ENCODE measurements at regions not wholly inside any gene's neighbourhood (a gene's known extent, or its start where the extent isn't known, plus 50 kb on each side); places are given as distances from the start of the nearest gene placed in this dataset.

GRCh38 chr13:90502762-90503161 lies 844.7 kb upstream of the MIR17HG start:
- TF ChIP-seq TAF1 (IDR thresholded peaks at IDR 0.05; ENCODE audit: borderline replicate concordance, low read depth, low read length) (no peak), POLR2A (IDR thresholded peaks at IDR 0.05; ENCODE audit: low read depth, low read length) (no peak), POLR2AphosphoS5 (IDR thresholded peaks at IDR 0.05; ENCODE audit: low read depth, low read length) (no peak)

Data from GM12892 (cell line).